ENCODE measurements at regions not wholly inside any gene's neighbourhood (a gene's known extent, or its start where the extent isn't known, plus 50 kb on each side); places are given as distances from the start of the nearest gene placed in this dataset.
"Not testable (repeated sequence)": the region's sequence is repeated elsewhere in the genome, so short reads cannot be mapped to it uniquely, and the experiment has no call there.

- no peak for DNase-seq
Measured at GRCh38 chr6:138667408-138667807, 106.2 kb upstream of the CCDC28A start.

DNA sequence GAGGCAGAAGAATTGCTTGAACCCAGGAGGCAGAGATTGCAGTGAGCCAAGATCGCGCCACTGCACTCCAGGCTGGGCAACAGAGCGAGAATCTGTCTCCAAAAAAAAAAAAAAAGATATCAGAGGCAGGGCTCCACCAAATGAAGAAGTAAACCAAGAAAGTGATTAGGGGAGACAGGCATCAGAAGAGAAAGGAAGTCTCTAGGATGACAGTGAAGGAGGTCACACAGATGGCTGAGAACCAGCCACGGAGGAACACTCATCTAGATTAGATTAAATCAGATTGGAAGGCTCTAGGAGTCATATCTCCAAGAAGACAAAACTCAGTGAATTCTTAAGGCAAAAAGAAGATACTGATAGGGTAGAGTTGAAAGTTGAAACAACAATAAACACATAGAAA is 102.2 kb upstream of the CCDC28A start:
- no peak for DNase-seq

- DNase-seq = no peak
Measured at GRCh38 chr6:138673346-138674014, 100.1 kb upstream of the CCDC28A start.

DNA sequence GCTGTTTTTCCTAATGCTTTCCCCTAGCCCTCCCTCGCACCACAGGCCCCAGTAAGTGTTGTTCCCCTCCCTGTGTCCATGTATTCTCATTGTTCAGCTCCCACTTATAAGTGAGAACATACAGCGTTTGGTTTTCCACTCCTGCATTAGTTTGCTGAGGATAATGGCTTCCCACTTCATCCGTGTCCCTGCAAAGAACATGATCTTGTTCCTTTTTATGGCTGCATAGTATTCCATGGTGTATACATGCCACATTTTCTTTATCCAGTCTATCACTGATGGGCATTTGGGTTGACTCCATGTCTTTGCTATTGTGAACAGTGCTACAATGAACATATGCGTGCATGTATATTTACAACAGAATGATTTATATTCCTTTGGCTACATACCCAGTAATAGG is 99.1 kb upstream of the CCDC28A start:
- DNase-seq = not testable (repeated sequence)

DNA sequence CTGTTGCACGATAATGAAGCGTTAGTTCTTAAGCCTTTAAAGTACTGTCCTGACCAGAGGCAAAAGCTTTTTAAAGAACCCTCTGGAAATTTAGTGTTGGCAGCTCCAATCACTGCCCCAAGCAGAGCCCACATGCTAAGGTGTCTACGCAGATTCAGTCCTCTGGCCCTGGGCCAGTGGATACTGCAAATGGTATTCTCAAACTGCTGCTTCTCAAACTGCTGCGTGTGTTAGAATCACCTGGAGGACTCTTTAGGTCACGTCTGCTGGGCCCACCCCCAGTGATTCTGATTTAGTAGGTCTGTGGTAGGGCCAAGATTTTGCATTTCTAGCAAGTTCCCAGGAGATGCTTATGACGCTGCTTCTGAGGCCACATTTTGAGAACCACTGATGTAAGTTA is 96.0 kb upstream of the CCDC28A start:
- no peak for DNase-seq

GRCh38 chr6:138678168-138678567 is 95.4 kb upstream of the CCDC28A start:
- DNase-seq = no peak

GRCh38 chr6:138680085-138680484 is 93.5 kb upstream of the CCDC28A start:
- DNase-seq = no peak

GRCh38 chr6:138681627-138682026 is 91.9 kb upstream of the CCDC28A start:
- no peak for DNase-seq

DNA sequence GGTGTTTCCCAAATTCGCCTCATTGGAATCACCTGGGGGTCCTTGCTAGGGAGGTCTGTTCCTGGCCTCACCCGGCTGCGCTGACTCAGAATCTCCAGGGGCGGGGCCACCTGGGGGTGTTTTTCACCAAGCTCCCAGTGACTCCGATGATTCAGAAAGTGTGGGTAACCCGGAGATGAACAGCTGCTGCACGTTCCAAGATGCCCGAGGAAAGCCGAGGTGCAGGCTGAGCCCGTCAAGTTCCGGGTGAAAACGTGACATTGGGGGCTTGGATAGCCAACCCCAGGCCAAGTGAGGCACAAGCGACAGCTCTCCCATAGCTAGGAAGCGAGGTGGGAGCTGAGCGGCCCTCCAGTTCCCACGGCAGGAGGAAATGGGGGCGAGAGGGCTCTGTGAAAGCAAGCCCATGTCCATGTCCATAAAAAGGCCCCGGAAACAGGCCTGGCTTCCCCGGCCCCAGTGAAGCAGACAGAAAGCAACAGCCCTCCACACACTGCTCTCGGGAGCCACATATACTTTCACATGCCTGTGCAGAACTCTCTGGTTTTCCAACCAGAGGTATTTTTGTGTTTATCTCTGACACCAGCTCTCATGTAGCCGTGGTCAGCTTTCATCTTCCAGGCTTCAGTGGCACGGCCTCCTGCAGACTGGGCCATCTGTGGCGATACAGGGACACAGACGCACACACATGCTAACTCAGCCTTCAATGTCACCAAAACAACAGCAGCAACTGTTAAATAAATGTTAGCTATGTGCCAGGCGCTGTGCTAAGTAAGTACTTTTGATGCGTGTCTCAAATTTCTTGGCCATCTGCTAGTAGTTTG is 90.7 kb upstream of the CCDC28A start:
- no peak for DNase-seq

DNA sequence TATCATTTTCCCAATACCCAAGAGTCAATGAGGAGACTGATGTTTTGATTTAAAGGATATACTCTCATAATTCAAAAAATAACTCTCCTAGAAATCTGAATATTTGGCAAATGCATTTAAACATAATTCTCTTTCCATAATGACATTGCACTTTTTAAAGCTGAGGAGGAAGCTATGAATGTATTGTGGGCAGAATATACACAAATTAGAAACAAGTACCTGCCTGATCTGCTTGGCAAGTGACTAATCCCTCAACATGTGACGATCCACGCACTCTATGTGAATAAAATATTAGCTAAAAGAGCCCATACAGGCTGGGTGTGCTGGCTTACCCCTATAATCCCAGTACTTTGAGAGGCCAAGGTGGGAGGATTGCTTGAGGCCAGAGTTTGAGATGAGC is 88.3 kb upstream of the CCDC28A start:
- DNase-seq = no peak

- DNase-seq = no peak
Measured at GRCh38 chr6:138685781-138686180, 87.8 kb upstream of the CCDC28A start.

DNA sequence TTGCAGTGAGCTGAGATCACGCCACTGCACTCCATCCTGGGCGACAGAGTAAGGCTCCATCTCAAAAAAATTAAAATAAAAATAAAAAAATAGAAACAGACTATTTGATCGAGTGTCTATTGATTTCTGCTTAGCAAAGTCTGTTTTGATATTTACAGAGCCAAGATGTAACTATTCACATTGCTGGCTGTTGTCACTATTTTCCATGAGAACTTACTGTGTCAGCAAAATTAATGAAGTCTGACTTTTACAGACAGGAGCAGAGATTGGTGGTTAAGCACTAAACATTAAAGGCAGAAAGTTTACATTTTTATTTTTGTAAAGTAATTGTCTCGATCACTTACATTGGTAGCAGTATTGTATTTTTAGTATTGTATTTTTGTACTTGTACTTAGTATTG is 85.0 kb upstream of the CCDC28A start:
- no peak for DNase-seq

- DNase-seq = no peak
Measured at GRCh38 chr6:138689849-138690248, 83.7 kb upstream of the CCDC28A start.

DNA sequence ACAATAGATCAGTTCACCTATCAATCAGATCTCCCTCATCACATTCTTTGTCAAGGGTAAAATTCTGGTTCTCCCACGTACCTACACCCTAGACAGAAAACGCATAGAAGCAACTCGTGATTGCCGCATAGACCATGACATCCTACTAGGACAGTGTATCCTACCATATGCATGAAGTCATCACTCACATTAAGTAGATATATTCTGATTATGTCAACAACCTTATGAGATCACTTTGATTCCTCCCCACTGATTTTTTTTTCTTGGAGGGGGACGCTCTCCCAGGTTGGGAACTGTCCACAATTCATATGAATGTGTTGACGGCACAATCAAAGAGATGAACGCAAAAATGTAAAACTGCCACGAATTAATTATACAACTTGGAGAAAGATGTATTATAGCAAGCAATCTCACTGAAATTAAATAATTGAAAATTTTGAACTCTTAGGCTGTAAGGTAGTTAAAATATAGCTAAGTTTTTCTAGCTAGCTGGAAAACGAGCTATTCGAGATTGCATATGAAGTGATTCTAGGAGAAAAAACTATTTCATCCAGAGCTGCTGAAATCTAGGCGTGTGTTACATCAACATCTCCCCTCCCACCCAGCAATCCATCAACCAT is 82.5 kb upstream of the CCDC28A start:
- no peak for DNase-seq

- DNase-seq = no peak
Measured at GRCh38 chr6:138691595-138692057, 81.9 kb upstream of the CCDC28A start.

DNA sequence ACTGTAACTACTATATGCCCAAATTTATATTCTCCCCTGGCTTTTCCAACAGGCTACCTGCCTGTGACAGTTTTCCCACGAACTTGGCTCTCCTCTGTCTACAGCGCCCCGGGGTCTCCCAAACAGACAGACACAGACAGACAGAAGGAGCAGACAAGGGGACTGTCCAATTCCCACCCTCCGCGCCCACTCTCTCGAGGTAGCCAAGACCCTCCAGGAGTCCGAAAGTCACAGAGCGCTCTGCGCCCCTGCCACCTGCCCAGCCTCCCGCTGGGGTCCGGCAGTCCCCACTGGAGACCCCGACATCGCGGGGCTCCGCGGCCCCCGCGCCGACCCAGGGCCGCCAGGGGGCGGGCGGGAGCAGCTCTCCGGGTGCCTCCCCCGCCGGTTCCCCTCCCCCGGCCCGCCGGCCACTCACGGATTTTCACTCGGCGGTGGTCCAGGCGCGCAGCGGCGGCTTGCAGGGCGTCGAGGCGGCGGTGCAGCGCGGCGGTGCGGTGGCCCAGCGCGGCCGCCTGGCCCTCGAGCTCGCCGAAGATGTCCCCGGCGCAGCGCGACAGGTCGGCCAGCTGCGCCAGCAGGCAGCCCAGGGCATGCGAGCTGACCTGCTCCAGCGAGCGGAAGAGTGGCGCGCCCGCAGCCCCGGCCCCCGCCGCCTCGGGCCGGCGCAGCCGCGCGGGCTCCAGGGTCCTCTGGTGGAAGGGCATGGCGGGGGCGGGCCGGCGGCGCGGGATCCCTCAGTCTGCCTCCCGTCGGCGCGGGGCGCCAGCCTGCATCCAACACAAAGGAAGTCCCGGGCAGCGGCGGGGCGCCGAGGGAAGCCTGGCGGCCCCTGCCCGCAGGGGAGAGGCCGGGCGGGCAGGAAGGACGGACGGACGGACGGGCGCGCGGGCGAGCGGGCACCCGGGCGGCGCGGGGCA is 81.3 kb upstream of the CCDC28A start:
- no peak for DNase-seq

- no peak for DNase-seq
Measured at GRCh38 chr6:138692978-138693909, 80.3 kb upstream of the CCDC28A start.

GRCh38 chr6:138695193-138695592 is 78.4 kb upstream of the CCDC28A start:
- no peak for DNase-seq

GRCh38 chr6:138714493-138714892 is 59.1 kb upstream of the CCDC28A start:
- DNase-seq = no peak

GRCh38 chr6:138716013-138716412 is 57.6 kb upstream of the CCDC28A start:
- DNase-seq = no peak

DNA sequence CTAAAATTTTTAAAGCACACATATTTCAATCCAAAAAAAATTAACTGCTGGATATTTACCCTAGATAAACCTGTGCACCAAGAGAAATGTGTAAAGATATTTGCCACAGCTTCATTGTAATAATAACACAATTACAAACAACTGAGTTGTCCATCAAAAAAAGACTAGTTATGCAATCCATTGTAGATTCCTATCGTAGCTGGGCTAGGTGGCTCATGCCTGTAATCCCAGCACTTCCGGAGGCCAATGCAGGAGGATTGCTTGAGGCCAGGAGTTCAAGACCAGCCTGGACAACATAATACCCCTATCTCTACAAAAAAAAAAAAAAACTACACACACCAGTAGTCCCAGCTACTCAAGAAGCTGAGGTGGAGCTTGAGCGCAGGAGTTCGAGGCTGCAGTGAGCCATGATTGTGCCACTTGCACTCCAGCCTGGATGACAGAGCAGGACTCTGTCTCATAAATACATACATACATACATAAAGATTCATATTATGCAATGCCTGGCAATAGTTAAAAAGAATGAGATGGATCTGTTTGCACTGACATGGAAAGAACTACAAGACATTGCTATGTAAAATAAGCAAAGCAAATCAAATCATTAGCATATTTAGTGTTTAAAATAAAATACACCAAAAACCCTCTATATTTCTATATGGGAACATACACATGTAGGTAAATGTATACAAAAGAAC is 56.5 kb upstream of the CCDC28A start:
- no peak for DNase-seq
